GM19395 (cell line): ENCODE measurements at regions not wholly inside any gene's neighbourhood (a gene's known extent, or its start where the extent isn't known, plus 50 kb on each side); places are given as distances from the start of the nearest gene placed in this dataset.

ENCODE experiments used
- ATAC-seq: cut with Tn5 transposase; IDR thresholded peaks from one replicate; pipeline ENCODE4 v1.9.1; 2021; ENCODE audit warnings: mild to moderate bottlenecking, moderate library complexity; ENCODE audit not compliant: unreplicated experiment

GRCh38 chr9:113701774-113702755 lies 174.0 kb upstream of the ZNF618 start:
- no peak for ATAC-seq

DNA sequence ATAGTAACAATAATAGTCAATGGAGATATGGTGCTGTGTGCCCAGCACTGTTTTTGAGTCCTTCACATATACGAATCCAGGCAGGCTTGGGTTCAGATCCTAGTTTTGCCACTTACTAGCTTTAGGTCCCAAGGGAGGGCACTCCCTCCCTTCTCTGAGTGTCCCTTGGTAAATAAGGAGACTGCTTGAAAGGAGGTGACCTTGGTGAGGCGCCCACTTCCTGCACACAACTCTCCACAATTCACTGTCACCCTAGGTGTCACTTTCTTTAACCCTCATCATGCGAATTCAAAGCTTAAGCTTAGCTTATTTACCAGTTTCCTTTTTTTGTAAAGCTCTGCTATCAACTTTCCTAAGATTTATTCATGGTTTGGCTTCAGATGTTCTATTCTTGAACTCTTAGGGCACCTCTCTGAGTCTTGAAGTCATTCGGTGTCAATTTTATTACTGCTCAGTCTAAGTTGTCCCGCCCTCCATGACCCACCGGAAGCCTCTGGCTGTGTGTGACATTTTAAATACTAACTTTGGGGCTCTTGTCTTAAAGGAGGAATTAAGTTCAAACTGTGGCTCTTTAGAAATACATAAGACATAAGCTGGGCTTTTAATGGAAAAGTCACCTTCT lies 170.7 kb upstream of the ZNF618 start:
- no peak for ATAC-seq

DNA sequence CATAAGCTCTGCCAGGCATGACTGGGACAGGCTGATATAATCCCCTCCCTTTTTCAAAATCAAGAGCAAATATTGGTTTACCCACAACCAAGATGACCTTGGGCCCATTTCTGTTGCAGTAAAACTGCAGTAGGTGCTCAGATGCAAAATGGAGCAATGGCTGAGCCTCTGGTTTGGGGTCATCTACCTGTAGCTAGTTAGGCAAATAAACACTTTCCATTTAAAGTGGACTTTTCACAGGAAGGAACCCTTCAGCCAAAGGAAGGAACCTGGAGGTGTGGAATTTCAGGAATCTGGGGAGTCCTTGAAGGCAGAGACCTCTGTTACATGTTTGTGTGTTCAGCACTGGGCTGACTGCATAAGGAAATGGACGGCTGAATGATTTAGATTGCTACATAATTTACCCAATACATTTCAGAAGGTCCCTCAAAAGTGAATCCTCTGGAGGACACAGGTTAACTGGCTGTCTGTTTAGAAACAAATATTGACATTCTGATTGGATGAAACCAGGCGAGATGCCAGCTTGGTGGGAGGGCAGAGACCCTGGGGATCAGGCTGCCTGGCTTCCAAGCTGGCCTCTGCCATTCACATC lies 170.1 kb upstream of the ZNF618 start:
- ATAC-seq = no peak

GRCh38 chr9:113707953-113708695 lies 168.0 kb upstream of the ZNF618 start:
- ATAC-seq = no peak

- no peak for ATAC-seq
These were observed 167.0 kb upstream of the ZNF618 start for GRCh38 chr9:113708821-113709713.

- ATAC-seq = no peak
These were observed 166.4 kb upstream of the ZNF618 start for GRCh38 chr9:113709721-113710120.

- no peak for ATAC-seq
These were observed 164.9 kb upstream of the ZNF618 start for GRCh38 chr9:113711251-113711650.

- no peak for ATAC-seq
These were observed 164.1 kb upstream of the ZNF618 start for GRCh38 chr9:113712053-113712452.

- ATAC-seq = no peak
These were observed 161.0 kb upstream of the ZNF618 start for GRCh38 chr9:113715086-113715485.

DNA sequence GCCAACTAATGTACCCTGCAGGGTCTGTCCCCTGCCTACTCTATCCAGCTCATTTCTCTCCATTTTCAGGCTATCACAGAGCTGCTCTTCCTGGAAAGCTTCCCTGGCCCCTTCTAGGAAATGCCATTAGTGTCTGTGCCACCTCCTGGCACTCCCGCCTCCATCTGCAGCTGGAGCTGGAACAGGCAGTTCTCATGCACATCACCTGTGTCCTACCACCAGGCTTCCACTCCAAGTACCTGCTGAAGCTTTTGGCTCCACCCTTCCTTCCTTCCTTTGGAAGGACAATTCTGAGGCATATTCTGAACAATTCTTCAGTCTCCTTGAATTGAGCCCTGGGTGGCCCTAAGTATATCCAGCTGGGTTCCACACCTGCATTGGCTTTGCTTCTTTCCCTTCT lies 156.2 kb upstream of the ZNF618 start:
- no peak for ATAC-seq

DNA sequence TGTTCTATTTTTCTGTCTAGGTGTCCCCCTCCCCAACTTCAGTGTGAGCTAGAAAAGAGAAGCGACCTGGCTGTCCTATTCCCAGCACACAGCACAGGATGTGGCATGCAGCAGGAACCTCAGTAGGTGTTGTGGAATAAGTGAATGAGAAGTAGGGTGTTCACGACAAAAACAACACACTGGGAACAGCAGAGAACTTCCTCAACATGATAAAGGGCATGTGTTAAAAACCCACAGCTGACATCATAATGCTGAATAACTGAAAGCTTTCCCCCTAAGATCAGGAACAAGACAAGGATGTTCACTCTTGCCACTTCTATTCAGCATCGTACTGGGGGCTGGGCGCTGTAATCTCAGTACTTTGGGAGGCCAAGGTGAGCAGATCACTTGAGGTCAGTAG lies 155.6 kb upstream of the ZNF618 start:
- no peak for ATAC-seq

- no peak for ATAC-seq
These were observed 154.3 kb upstream of the ZNF618 start for GRCh38 chr9:113721856-113722255.

GRCh38 chr9:113724202-113724601 lies 151.9 kb upstream of the ZNF618 start:
- no peak for ATAC-seq

- no peak for ATAC-seq
These were observed 147.1 kb upstream of the ZNF618 start for GRCh38 chr9:113728989-113729388.

DNA sequence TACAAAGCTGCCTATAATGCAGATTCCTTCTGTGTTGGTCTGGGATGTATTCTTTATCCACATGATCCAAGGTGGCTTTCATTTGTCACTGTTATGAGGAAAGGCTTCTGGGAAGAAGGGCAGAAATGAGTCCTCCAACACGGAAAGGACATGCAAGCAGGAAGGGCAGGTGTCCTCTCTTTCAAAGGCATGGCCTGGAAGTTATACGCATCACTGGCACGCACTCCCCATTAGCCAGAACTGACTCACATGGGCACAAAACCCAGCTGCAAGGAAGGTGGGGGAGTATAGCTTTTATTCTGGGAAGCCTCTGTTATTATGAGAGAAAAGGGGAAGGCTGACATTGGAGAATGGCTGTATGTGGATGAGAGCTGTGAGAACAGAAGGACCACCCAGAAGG lies 141.3 kb upstream of the ZNF618 start:
- ATAC-seq = no peak

- no peak for ATAC-seq
These were observed 138.4 kb upstream of the ZNF618 start for GRCh38 chr9:113737517-113738271.

DNA sequence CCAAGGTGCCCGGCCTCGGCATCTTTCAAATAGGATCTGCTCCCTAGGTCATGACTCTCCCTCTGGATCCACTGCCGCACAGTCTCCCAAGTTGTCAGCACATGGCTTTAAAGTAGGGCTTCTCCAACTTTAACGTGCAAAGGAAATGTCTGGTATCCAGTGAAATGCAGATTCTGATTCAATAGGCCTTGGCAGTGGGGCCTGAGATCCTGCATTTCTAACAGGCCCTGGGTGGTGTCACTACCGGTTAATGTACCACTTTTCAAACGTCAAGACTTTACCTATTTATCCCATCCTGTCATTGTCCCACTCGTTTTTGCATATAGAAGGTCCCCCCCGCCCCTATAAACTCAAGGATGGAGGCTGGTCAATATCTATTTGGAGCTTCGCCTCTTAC lies 137.6 kb upstream of the ZNF618 start:
- no peak for ATAC-seq

GRCh38 chr9:113738893-113739604 lies 137.1 kb upstream of the ZNF618 start:
- ATAC-seq = no peak
